ENCODE measurements at regions not wholly inside any gene's neighbourhood (a gene's known extent, or its start where the extent isn't known, plus 50 kb on each side); places are given as distances from the start of the nearest gene placed in this dataset.

- Histone ChIP-seq H3K79me2 (ENCODE audit: insufficient read depth, low read length) (no peaks in the 10 kb centered on the region), H3T11ph (ENCODE audit: low read length) (no peak overlapping the region), H4K20me1 (ENCODE audit: control insufficient read depth, insufficient read depth, insufficient read length) (no peaks in the 10 kb centered on the region), H3K27ac (ENCODE audit: insufficient read length, low read depth, low read length) (no peak overlapping the region), H2BK5ac (ENCODE audit: insufficient read length, low read length) (no peak overlapping the region), H3K56ac (ENCODE audit: insufficient read length, low read depth, low read length) (no peak overlapping the region), H3K14ac (ENCODE audit: insufficient read depth, low read length) (no peak overlapping the region), H3K4me2 (ENCODE audit: insufficient read depth, insufficient read length, low read length) (no peak overlapping the region), H3K27me3 (ENCODE audit: insufficient read depth, low read length) (no peaks in the 10 kb centered on the region), H2BK20ac (ENCODE audit: low read depth, low read length, poor library complexity, severe bottlenecking) (no peak overlapping the region), H2AFZ (ENCODE audit: low read length) (no peak overlapping the region), H2BK12ac (ENCODE audit: insufficient read length, low read depth, low read length) (no peak overlapping the region), H3K4ac (ENCODE audit: low read depth, low read length) (no peak overlapping the region), H3K23ac (ENCODE audit: insufficient read length, low read depth, low read length) (no peak overlapping the region), H3K4me1 (ENCODE audit: insufficient read depth, low read length) (no peaks in the 10 kb centered on the region; the same call in 1 of the 2 replicates), H2BK15ac (ENCODE audit: low read depth, low read length) (no peak overlapping the region), H3K9ac (ENCODE audit: extremely low read depth, insufficient read length, low read length) (no peak overlapping the region), H3K9me3 (ENCODE audit: control insufficient read depth, low read depth, low read length) (no peaks in the 10 kb centered on the region), H4K8ac (replicated peaks; ENCODE audit: insufficient read length, low read depth, low read length) (no peak overlapping the region), H3K23me2 (ENCODE audit: insufficient read length, low read depth, low read length, poor library complexity, severe bottlenecking) (no peaks in the 10 kb centered on the region), H4K91ac (ENCODE audit: insufficient read length, low read depth, low read length) (no peak overlapping the region), H2BK120ac (ENCODE audit: low read depth, low read length, poor library complexity, severe bottlenecking) (no peak overlapping the region), H3K79me1 (ENCODE audit: insufficient read depth, low read depth, low read length, poor library complexity, severe bottlenecking) (no peaks in the 10 kb centered on the region), H2AK5ac (ENCODE audit: insufficient read length, low read length) (no peak overlapping the region), H3K18ac (ENCODE audit: insufficient read length, low read depth, low read length) (no peak overlapping the region), H4K5ac (ENCODE audit: insufficient read length, low read depth, low read length) (no peak overlapping the region)
- DNase-seq, result no peak
- no CpG with 5 or more reads among the region's 5 CpGs for WGBS (ENCODE audit: extremely low coverage, insufficient read length, low lambda C conversion rate)
- Mint-ChIP-seq H3K27ac (no peak overlapping the region), H3K4me3 (no peak overlapping the region), H3K36me3 (ENCODE audit: insufficient read depth in 1 of 3, low read depth in 3 of 3) (no peaks in the 10 kb centered on the region; a peak in 1 of 7 replicates), H3K4me1 (peaks cover 5 to 6% of the 10 kb centered on the region in 2 experiments; a peak in 3 of 4 replicates), H3K9me3 (no peaks in the 10 kb centered on the region), H3K27me3 (ENCODE audit: low read depth) (no peaks in the 10 kb centered on the region)
- no peak for TF ChIP-seq CTCF (conservative IDR thresholded peaks at IDR 0.05)
These were observed 231.8 kb upstream of the SPTLC3 start for GRCh38 chr20:12777016-12777415.
